ENCODE measurements at regions not wholly inside any gene's neighbourhood (a gene's known extent, or its start where the extent isn't known, plus 50 kb on each side); places are given as distances from the start of the nearest gene placed in this dataset.

DNA sequence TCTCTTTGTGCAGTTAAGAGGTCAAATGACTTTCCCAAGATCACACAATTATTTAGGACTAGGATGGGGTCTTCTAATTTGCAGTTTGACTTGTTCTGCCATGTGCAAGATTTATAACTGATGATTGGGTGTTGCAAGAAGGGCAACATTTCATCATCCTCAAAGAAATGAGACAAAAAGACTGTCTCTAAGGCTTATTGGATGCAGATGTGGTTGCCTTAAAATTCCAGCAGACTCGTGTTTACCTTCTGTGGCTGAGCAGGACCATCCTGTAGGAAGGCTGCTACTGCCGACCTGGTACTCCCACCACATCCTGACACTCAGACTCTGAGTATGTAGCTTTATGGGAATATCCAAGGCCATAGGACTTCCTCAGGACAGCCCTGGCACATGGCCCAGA is 99.9 kb upstream of the SGIP1 start:
- no peaks in the 10 kb centered on the region for H3K9me3 ChIP-seq (ENCODE audit: insufficient read depth in 2 of 2, low read depth in 1 of 2, low read length in 1 of 2)
- 98% methylated on average over 2 of the region's 2 CpGs; no CpG with 5 or more reads in 1 of the 2 experiments for WGBS, 2 experiments (ENCODE audit: extremely low coverage in 1 of 2, insufficient coverage in 1 of 2, insufficient read length in 1 of 2, insufficient replicate concordance in 2 of 2, low coverage in 1 of 2, low lambda C conversion rate in 2 of 2, missing lambda C conversion rate in 1 of 2)
- no peak overlapping the region for H3K27ac ChIP-seq (ENCODE audit: low read depth, low read length)
- H3K36me3 ChIP-seq (ENCODE audit: control insufficient read depth in 2 of 4, insufficient read depth in 4 of 4, low read length in 3 of 4), result no peaks in the 10 kb centered on the region
- H3K9ac ChIP-seq (replicated peaks in 1 of 4; ENCODE audit: extremely low read depth in 1 of 4, low read depth in 3 of 4, low read length in 3 of 4), result no peak overlapping the region
- no peak overlapping the region for H4K8ac ChIP-seq (ENCODE audit: extremely low read depth, insufficient read depth, low read length)
- H4K20me1 ChIP-seq (replicated peaks in 1 of 2; ENCODE audit: control insufficient read depth in 1 of 2, insufficient read depth in 2 of 2, low read length in 2 of 2), result no peaks in the 10 kb centered on the region
- no peak for TF ChIP-seq POLR2A (IDR thresholded peaks at IDR 0.05; ENCODE audit: control extremely low read depth in 1 of 2, low read depth in 2 of 2, low read length in 2 of 2)
- no peak for TF ChIP-seq SUZ12 (IDR thresholded peaks at IDR 0.05; ENCODE audit: low read length)
- no peak for TF ChIP-seq NANOG (IDR thresholded peaks at IDR 0.05; ENCODE audit: insufficient read depth, low read depth, low read length, poor library complexity, severe bottlenecking)
- TF ChIP-seq RBBP5 (IDR thresholded peaks at IDR 0.05; ENCODE audit: borderline replicate concordance, low read depth, low read length), result no peak
- TF ChIP-seq CBX5 (IDR thresholded peaks at IDR 0.05; ENCODE audit: low read depth, low read length), result no peak
- TF ChIP-seq CHD2 (IDR thresholded peaks at IDR 0.05; ENCODE audit: low read length), result no peak
- no peak for TF ChIP-seq EZH2 (IDR thresholded peaks at IDR 0.05; ENCODE audit: low read depth, low read length, severe bottlenecking)
- no peak for TF ChIP-seq GTF2F1 (IDR thresholded peaks at IDR 0.05; ENCODE audit: borderline replicate concordance, low read depth, low read length)
- TF ChIP-seq SIN3A (conservative IDR thresholded peaks at IDR 0.05 in 1 of 2, IDR thresholded peaks at IDR 0.05 in 1 of 2; ENCODE audit: low read depth in 1 of 2, low read length in 2 of 2), result no peak
- no peak for TF ChIP-seq TBP (IDR thresholded peaks at IDR 0.05; ENCODE audit: low read depth, low read length)
- TF ChIP-seq, protein P1, sequence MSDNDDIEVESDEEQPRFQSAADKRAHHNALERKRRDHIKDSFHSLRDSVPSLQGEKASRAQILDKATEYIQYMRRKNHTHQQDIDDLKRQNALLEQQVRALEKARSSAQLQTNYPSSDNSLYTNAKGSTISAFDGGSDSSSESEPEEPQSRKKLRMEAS (IDR thresholded peaks at IDR 0.05), result no peak
- no peak for TF ChIP-seq SIX5 (IDR thresholded peaks at IDR 0.05; ENCODE audit: low read depth, low read length)
- no peaks in the 10 kb centered on the region for H3K23me2 ChIP-seq (ENCODE audit: low read depth, low read length)
- no peak overlapping the region for H3K18ac ChIP-seq (ENCODE audit: extremely low read depth, low read length)
- H2AK5ac ChIP-seq (ENCODE audit: low read depth, low read length), result no peak overlapping the region
- H2BK15ac ChIP-seq (ENCODE audit: low read length), result no peak overlapping the region
- POLR2A ChIA-PET (ENCODE audit: partially characterized antibody), result no interaction called here
- no peak overlapping the region for H3K4ac ChIP-seq (replicated peaks; ENCODE audit: insufficient read length, low read depth, low read length)
- H2BK120ac ChIP-seq (replicated peaks; ENCODE audit: low read depth, low read length), result no peak overlapping the region
- H2BK5ac ChIP-seq (ENCODE audit: low read depth, low read length), result no peak overlapping the region
- H3K4me2 ChIP-seq (ENCODE audit: insufficient read depth in 1 of 2, low read depth in 2 of 2, low read length in 2 of 2), result no peak overlapping the region
- DNase-seq (ENCODE audit: low read depth in 1 of 2, low spot score in 2 of 2) (no peak), FAIRE-seq (no peak)
- no peak overlapping the region for H3K14ac ChIP-seq (ENCODE audit: insufficient read length)
- peaks cover 0 to 2% (median 0%) of the 10 kb centered on the region in 4 experiments; a peak in 1 of 7 replicates for H3K4me1 ChIP-seq (replicated peaks in 1 of 4; ENCODE audit: control insufficient read depth in 3 of 4, insufficient read depth in 4 of 4, low read length in 3 of 4)
- H4K5ac ChIP-seq (ENCODE audit: insufficient read length, low read depth, low read length), result no peak overlapping the region
- no peaks in the 10 kb centered on the region for H3K79me2 ChIP-seq (ENCODE audit: control insufficient read depth in 1 of 2, insufficient read depth in 2 of 2, low read length in 2 of 2)
- no peak overlapping the region for H3K23ac ChIP-seq (ENCODE audit: insufficient read length)
- no peaks in the 10 kb centered on the region for H3K27me3 ChIP-seq (replicated peaks in 1 of 4; ENCODE audit: control insufficient read depth in 3 of 4, extremely low read depth in 1 of 4, insufficient read depth in 3 of 4, low read length in 3 of 4)
- CTCF ChIA-PET (ENCODE audit: partially characterized antibody), result interaction anchor here (1.3 to 9.7 kb wide), 3 partner anchors 12 to 192 kb away, joined by 6 to 78 read pairs (median 8); no protein-coding TSS in a partner anchor
- H3K56ac ChIP-seq (replicated peaks; ENCODE audit: insufficient read length, low read depth, low read length), result no peak overlapping the region
- H2BK12ac ChIP-seq (ENCODE audit: low read depth, low read length), result no peak overlapping the region
- H4K91ac ChIP-seq (replicated peaks; ENCODE audit: insufficient read length, low read length), result no peak overlapping the region
- no peak overlapping the region for H2BK20ac ChIP-seq (ENCODE audit: low read length)
- no peaks in the 10 kb centered on the region for H3K79me1 ChIP-seq (ENCODE audit: low read depth, low read length)
- no peak overlapping the region for H2AFZ ChIP-seq (ENCODE audit: low read length)
- H3K4me3 ChIP-seq (ENCODE audit: extremely low read depth in 1 of 4, insufficient read depth in 2 of 4, low read depth in 3 of 4, low read length in 4 of 4), result no peak overlapping the region

Data from H1 (cell line).